HCT116 (cell line): ENCODE measurements at regions not wholly inside any gene's neighbourhood (a gene's known extent, or its start where the extent isn't known, plus 50 kb on each side); places are given as distances from the start of the nearest gene placed in this dataset.

Experiments used
- CEBPB ChIP-seq: IDR thresholded peaks from 2 replicates; pipeline ENCODE4 v1.6.1; 2012; ENCODE audit warnings: low read depth
- CTCF ChIP-seq, 3 experiments: fragments of 200-600 bp in 1 of 3; sonication (generic) in 1 of 3; IDR thresholded peaks in 2 of 3; conservative IDR thresholded peaks in 1 of 3; 2 replicates each; pipeline ENCODE4 v1.5.1; 2012 to 2017; ENCODE audit warnings: low read depth in 2 of 3, low read length in 2 of 3, antibody characterized with exemption in 1 of 3, borderline replicate concordance in 1 of 3, control low read depth in 1 of 3, mild to moderate bottlenecking in 1 of 3, mixed read lengths in 1 of 3, mixed run types in 1 of 3, moderate library complexity in 1 of 3; ENCODE audit not compliant: insufficient read depth in 1 of 3
- EZH2 ChIP-seq: fragments of 200-600 bp; sonication (generic); IDR thresholded peaks from 2 replicates; pipeline ENCODE4 v1.6.1; 2017; ENCODE audit warnings: antibody characterized with exemption, mixed run types
- POLR2A ChIP-seq: IDR thresholded peaks from 2 replicates; pipeline ENCODE4 v1.7.0; 2011; ENCODE audit warnings: borderline replicate concordance; ENCODE audit not compliant: insufficient read depth, insufficient read length; ENCODE audit errors: extremely low read depth
- POLR2AphosphoS5 ChIP-seq: IDR thresholded peaks from 2 replicates; pipeline ENCODE4 v1.6.1; 2011; ENCODE audit warnings: mild to moderate bottlenecking, low read depth, low read length, moderate library complexity
- YY1 ChIP-seq: IDR thresholded peaks from 2 replicates; pipeline ENCODE4 v1.6.1; 2011; ENCODE audit warnings: low read length, low read depth, moderate library complexity, mild to moderate bottlenecking; ENCODE audit not compliant: insufficient replicate concordance; ENCODE audit errors: extremely low read depth

GRCh38 chr9:90953200-90953599 lies 151.6 kb downstream of the SYK start:
- TF ChIP-seq CTCF (IDR thresholded peaks at IDR 0.05 in 2 of 3, conservative IDR thresholded peaks at IDR 0.05 in 1 of 3; ENCODE audit: borderline replicate concordance in 1 of 3, insufficient read depth in 1 of 3, low read depth in 2 of 3, low read length in 2 of 3) (peak in 1 of 3 experiments; percentile 7; a peak in 1 of 6 replicates), POLR2A (no peak), EZH2 (no peak), CEBPB (no peak), POLR2AphosphoS5 (no peak), YY1 (no peak)
